ENCODE measurements at regions not wholly inside any gene's neighbourhood (a gene's known extent, or its start where the extent isn't known, plus 50 kb on each side); places are given as distances from the start of the nearest gene placed in this dataset.

GRCh38 chr22:33117821-33118220 lies 59.6 kb upstream of the SYN3 start:
- H3K36me3 ChIP-seq = no peaks in the 10 kb centered on the region
- TF ChIP-seq CTCF (IDR thresholded peaks at IDR 0.05; ENCODE audit: low read depth, low read length) = no peak

DNA sequence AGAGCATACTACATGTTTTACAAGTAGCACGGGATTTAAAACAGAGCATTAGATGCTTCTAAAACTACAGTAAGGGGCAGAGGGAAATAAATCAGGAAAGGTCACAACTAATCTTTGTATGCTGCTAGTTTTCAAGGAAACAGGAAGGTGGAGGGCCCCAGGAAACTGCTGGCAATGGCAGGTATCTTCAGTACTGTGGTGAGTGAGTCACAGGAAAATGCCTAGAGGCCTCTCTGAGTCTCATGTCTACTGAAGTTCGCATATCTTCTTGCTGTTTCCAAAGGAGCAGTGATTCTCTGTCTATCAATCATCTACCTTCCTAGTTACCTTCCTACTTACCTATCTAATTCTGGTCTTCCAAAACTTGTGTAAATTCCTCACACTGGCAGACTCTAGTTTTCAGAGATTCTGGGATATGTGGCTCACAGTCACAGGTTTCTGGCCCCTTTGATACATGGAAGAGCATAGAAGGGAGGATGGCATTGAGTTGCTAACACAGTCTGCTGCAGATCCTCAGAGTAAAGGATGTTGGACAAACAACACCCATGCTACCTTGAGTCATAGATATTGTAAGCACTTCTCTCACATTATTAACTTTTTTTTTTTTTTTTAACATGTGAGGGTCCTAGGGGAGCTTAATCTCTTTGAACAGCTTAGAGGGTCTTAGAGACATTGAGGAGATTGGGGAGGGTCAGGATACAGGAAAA lies 58.8 kb upstream of the SYN3 start:
- TF ChIP-seq CTCF (IDR thresholded peaks at IDR 0.05; ENCODE audit: low read depth, low read length) = no peak
- Histone ChIP-seq H3K4me3 (no peak overlapping the region), H3K27ac (no peak overlapping the region), H3K9me3 (ENCODE audit: low read depth) (no peaks in the 10 kb centered on the region), H3K27me3 (no peaks in the 10 kb centered on the region), H3K36me3 (no peaks in the 10 kb centered on the region), H3K4me1 (ENCODE audit: low read depth) (peaks cover 8% of the 10 kb centered on the region)
- no peak for DNase-seq (ENCODE audit: low read depth in 1 of 2, low spot score in 1 of 2)

More at GRCh38 chr22:33117821-33118220, 59.6 kb upstream of the SYN3 start:
- no peak overlapping the region for H3K4me3 ChIP-seq
- no peak overlapping the region for H3K27ac ChIP-seq
- no peaks in the 10 kb centered on the region for H3K9me3 ChIP-seq (ENCODE audit: low read depth)
- no peaks in the 10 kb centered on the region for H3K27me3 ChIP-seq
- H3K4me1 ChIP-seq (ENCODE audit: low read depth) = peaks cover under 1% of the 10 kb centered on the region
- no peak for DNase-seq (ENCODE audit: low read depth in 1 of 2, low spot score in 1 of 2)

DNA sequence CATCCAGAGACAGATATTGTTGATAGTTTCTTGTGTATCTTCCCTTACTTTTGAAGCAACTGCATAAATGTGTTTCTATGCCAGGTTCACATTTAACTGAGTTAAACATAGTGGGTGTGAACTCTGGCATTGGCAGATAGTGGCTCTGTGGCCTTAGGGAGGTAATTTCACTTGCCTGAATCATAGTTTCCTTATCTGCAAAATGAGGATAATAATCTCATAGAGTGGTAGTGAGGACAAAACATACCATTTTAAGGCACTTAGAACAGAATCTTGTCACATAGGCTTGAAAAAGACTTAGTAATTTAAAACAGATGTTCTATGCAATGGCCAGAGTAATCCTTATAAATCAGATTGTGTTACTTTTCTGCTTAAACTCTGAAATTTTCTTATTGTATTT lies 56.4 kb upstream of the SYN3 start:
- Histone ChIP-seq H3K27me3 (no peaks in the 10 kb centered on the region), H3K9me3 (ENCODE audit: low read depth) (no peaks in the 10 kb centered on the region), H3K4me3 (no peak overlapping the region), H3K4me1 (ENCODE audit: low read depth) (peaks cover 8% of the 10 kb centered on the region), H3K36me3 (no peaks in the 10 kb centered on the region), H3K27ac (no peak overlapping the region)
- TF ChIP-seq CTCF (IDR thresholded peaks at IDR 0.05; ENCODE audit: low read depth, low read length) = no peak
- DNase-seq (ENCODE audit: low read depth in 1 of 2, low spot score in 1 of 2) = no peak

GRCh38 chr22:33112580-33112979 lies 54.4 kb upstream of the SYN3 start:
- TF ChIP-seq CTCF (IDR thresholded peaks at IDR 0.05; ENCODE audit: low read depth, low read length) = no peak
- H3K4me3 ChIP-seq = no peak overlapping the region
- no peak overlapping the region for H3K27ac ChIP-seq
- DNase-seq (ENCODE audit: low read depth in 1 of 2, low spot score in 1 of 2) = peak in 1 of 2 donors; percentile 20
- no peaks in the 10 kb centered on the region for H3K9me3 ChIP-seq (ENCODE audit: low read depth)
- H3K27me3 ChIP-seq = no peaks in the 10 kb centered on the region
- H3K36me3 ChIP-seq = no peaks in the 10 kb centered on the region
- H3K4me1 ChIP-seq (ENCODE audit: low read depth) = peaks cover 8% of the 10 kb centered on the region

DNA sequence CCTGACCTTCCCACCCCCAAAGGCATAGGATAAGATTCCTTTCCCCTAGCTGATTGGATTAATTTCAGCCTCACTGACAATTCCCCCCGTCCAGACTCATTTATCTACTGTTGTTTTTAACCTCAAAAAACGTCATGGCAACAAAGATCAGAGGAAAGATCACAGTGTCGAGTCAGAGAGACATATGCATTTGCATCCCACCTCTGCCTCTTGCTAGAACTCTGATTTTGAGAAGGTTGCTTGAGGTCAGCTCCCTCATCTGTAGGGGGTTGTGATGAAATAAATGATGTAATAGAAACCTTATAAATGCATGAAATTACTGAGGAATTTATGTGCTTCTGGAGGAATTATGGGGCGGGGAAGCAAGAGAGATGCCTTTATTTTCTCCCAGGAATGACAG lies 53.3 kb upstream of the SYN3 start:
- Histone ChIP-seq H3K4me1 (ENCODE audit: low read depth) (peaks cover 8% of the 10 kb centered on the region), H3K27ac (no peak overlapping the region), H3K27me3 (no peaks in the 10 kb centered on the region), H3K9me3 (ENCODE audit: low read depth) (no peaks in the 10 kb centered on the region), H3K4me3 (no peak overlapping the region), H3K36me3 (no peaks in the 10 kb centered on the region)
- no peak for DNase-seq (ENCODE audit: low read depth in 1 of 2, low spot score in 1 of 2)
- TF ChIP-seq CTCF (IDR thresholded peaks at IDR 0.05; ENCODE audit: low read depth, low read length) = no peak

All from cardiac muscle cell (in vitro differentiated cells and primary cell).